CD14-positive monocyte (primary cell): ENCODE measurements at regions not wholly inside any gene's neighbourhood (a gene's known extent, or its start where the extent isn't known, plus 50 kb on each side); places are given as distances from the start of the nearest gene placed in this dataset.

Experiments used
- DNase-seq, 3 donors: peaks; one replicate each; pipeline ENCODE4 v3.0.0-alpha.2; 2011 to 2022
- H2AFZ ChIP-seq: 2 replicates; pipeline ENCODE4 v1.6.0; 2012; ENCODE audit warnings: mild to moderate bottlenecking, low read depth, low read length, inconsistent platforms; ENCODE audit not compliant: insufficient read depth, poor library complexity, severe bottlenecking
- H3K27ac ChIP-seq, 2 donors: 1 replicate in 1 of 2; 2 replicates in 1 of 2; pipeline ENCODE4 v1.5.1; 2012 to 2013; ENCODE audit warnings: low read length in 2 of 2, control low read depth in 1 of 2, inconsistent platforms in 1 of 2, low read depth in 1 of 2, mild to moderate bottlenecking in 1 of 2
- H3K27me3 ChIP-seq, 2 donors: one replicate each; pipeline versions ENCODE4 v1.6.0 to v1.6.1; 2011 to 2013; ENCODE audit warnings: low read length in 2 of 2; ENCODE audit not compliant: control insufficient read depth in 2 of 2, insufficient read depth in 2 of 2
- H3K36me3 ChIP-seq, 2 donors: replicated peaks in 1 of 2; 1 replicate in 1 of 2; 2 replicates in 1 of 2; pipeline versions ENCODE4 v1.5.1 to v1.6.1; 2012 to 2013; ENCODE audit warnings: low read length in 2 of 2, control low read depth in 1 of 2, inconsistent platforms in 1 of 2, mild to moderate bottlenecking in 1 of 2; ENCODE audit not compliant: insufficient read depth in 2 of 2, control insufficient read depth in 1 of 2
- H3K4me1 ChIP-seq, 2 donors: 1 replicate in 1 of 2; 2 replicates in 1 of 2; pipeline versions ENCODE4 v1.5.1 to v1.6.1; 2012 to 2013; ENCODE audit warnings: low read length in 2 of 2, control low read depth in 1 of 2, inconsistent platforms in 1 of 2, mild to moderate bottlenecking in 1 of 2, moderate library complexity in 1 of 2; ENCODE audit not compliant: insufficient read depth in 2 of 2, control insufficient read depth in 1 of 2
- H3K4me2 ChIP-seq: replicated peaks from 2 replicates; pipeline ENCODE3; 2012; ENCODE audit warnings: low read length, moderate library complexity, mild to moderate bottlenecking; ENCODE audit not compliant: poor library complexity, severe bottlenecking; ENCODE audit errors: extremely low read depth
- H3K4me3 ChIP-seq, 3 experiments: fragments of 200-600 bp in 1 of 3; sonication (generic) in 1 of 3; replicated peaks in 1 of 3; 1 replicate in 2 of 3; 2 replicates in 1 of 3; pipeline ENCODE4 v1.5.1; 2011 to 2013; ENCODE audit warnings: low read length in 3 of 3, mild to moderate bottlenecking in 3 of 3, control low read depth in 2 of 3, low read depth in 2 of 3, inconsistent platforms in 1 of 3, moderate library complexity in 1 of 3
- H3K79me2 ChIP-seq: 2 replicates; pipeline ENCODE4 v1.6.0; 2012; ENCODE audit warnings: mild to moderate bottlenecking, control low read depth, inconsistent platforms, low read length, moderate library complexity; ENCODE audit not compliant: insufficient read depth
- H3K9ac ChIP-seq: 2 replicates; pipeline ENCODE4 v1.6.0; 2017; ENCODE audit warnings: low read length, mild to moderate bottlenecking; ENCODE audit not compliant: insufficient read depth, poor library complexity, severe bottlenecking
- H3K9me3 ChIP-seq, 2 donors: replicated peaks in 1 of 2; 1 replicate in 1 of 2; 2 replicates in 1 of 2; pipeline versions ENCODE4 v1.5.1 to v1.6.1; 2012 to 2013; ENCODE audit warnings: low read length in 2 of 2, control low read depth in 1 of 2; ENCODE audit not compliant: control insufficient read depth in 1 of 2, insufficient read depth in 1 of 2
- H4K20me1 ChIP-seq: 2 replicates; pipeline ENCODE4 v1.6.0; 2012; ENCODE audit warnings: mild to moderate bottlenecking, low read length, control low read depth, moderate library complexity; ENCODE audit not compliant: insufficient read depth
- H3K27ac Mint-ChIP-seq, 7 donors: one replicate each; pipeline ENCODE4 v1.8.0; 2020; ENCODE audit warnings: mild to moderate bottlenecking in 7 of 7, mixed read lengths in 7 of 7, moderate library complexity in 6 of 7, inconsistent platforms in 2 of 7
- H3K27me3 Mint-ChIP-seq, 3 donors: one replicate each; pipeline ENCODE4 v1.8.0; 2021 to 2022; ENCODE audit warnings: low read depth in 3 of 3, mild to moderate bottlenecking in 3 of 3, mixed read lengths in 3 of 3, moderate library complexity in 3 of 3, inconsistent platforms in 1 of 3
- H3K36me3 Mint-ChIP-seq, 2 donors: one replicate each; pipeline ENCODE4 v1.8.0; 2020; ENCODE audit warnings: mixed read lengths in 2 of 2, inconsistent platforms in 1 of 2, mild to moderate bottlenecking in 1 of 2
- H3K4me1 Mint-ChIP-seq: one replicate; pipeline ENCODE4 v1.8.0; 2020; ENCODE audit warnings: mild to moderate bottlenecking, mixed read lengths
- H3K4me3 Mint-ChIP-seq, 2 donors: one replicate each; pipeline ENCODE4 v1.8.0; 2020; ENCODE audit warnings: mild to moderate bottlenecking in 2 of 2, mixed read lengths in 2 of 2, moderate library complexity in 1 of 2
- H3K9me3 Mint-ChIP-seq, 7 donors: one replicate each; pipeline ENCODE4 v1.8.0; 2020 to 2022; ENCODE audit warnings: mixed read lengths in 7 of 7, mild to moderate bottlenecking in 6 of 7, moderate library complexity in 6 of 7, inconsistent platforms in 2 of 7
- WGBS: methylation state at CpG from one replicate; pipeline ENCODE4 v1.1.5; 2013; ENCODE audit warnings: missing lambda C conversion rate; ENCODE audit not compliant: insufficient coverage; 5-methylcytosine and 5-hydroxymethylcytosine counted together
- intact Hi-C, 2 donors: fragments of 100-400 bp; cut with micrococcal nuclease; formaldehyde crosslinking; loops; one replicate each; pipeline versions ENCODE4 v1.15.0 to v1.15.1; 2023
- TF ChIP-seq, protein P1 (sequence below): fragments of 200-600 bp; IDR thresholded peaks from one replicate; pipeline ENCODE4 v1.8.0; 2022; ENCODE audit warnings: antibody characterized with exemption, mild to moderate bottlenecking

DNA sequence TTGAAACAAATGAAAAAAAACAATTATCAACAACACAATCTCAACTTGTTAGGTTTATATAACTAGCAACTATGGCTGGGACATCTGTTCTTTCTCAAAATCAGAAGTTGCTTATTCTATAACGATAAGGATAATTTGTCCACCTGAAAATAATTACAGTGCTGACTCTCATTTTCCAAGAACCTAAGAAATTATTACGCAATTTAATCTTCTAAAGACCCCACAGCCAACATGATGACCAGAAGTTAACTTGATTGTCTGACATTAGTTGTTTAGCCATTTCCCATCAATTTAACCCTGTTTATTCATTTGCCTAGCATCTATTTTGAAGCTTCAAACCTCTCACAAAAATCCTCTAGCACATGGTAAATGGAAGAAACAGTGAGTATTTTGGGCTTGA lies 293.8 kb downstream of the ELAVL2 start:
- intact Hi-C loops, result no loop called here
- Histone ChIP-seq H3K9ac (no peak overlapping the region), H3K36me3 (no peaks in the 10 kb centered on the region), H4K20me1 (no peaks in the 10 kb centered on the region), H3K27ac (no peak overlapping the region), H3K4me1 (no peaks in the 10 kb centered on the region), H2AFZ (no peak overlapping the region), H3K27me3 (no peaks in the 10 kb centered on the region), H3K4me2 (no peak overlapping the region), H3K9me3 (peaks cover 0 to 15% of the 10 kb centered on the region in 2 donors), H3K79me2 (no peaks in the 10 kb centered on the region), H3K4me3 (no peak overlapping the region)
- Mint-ChIP-seq H3K9me3 (peaks cover 2 to 19% (median 5%) of the 10 kb centered on the region in 7 donors), H3K4me1 (no peaks in the 10 kb centered on the region), H3K27ac (no peak overlapping the region), H3K27me3 (peaks cover 0 to 3% (median 2%) of the 10 kb centered on the region in 3 donors), H3K36me3 (no peaks in the 10 kb centered on the region), H3K4me3 (no peak overlapping the region)
- no CpG with 5 or more reads among the region's 2 CpGs for WGBS
- TF ChIP-seq, protein P1, sequence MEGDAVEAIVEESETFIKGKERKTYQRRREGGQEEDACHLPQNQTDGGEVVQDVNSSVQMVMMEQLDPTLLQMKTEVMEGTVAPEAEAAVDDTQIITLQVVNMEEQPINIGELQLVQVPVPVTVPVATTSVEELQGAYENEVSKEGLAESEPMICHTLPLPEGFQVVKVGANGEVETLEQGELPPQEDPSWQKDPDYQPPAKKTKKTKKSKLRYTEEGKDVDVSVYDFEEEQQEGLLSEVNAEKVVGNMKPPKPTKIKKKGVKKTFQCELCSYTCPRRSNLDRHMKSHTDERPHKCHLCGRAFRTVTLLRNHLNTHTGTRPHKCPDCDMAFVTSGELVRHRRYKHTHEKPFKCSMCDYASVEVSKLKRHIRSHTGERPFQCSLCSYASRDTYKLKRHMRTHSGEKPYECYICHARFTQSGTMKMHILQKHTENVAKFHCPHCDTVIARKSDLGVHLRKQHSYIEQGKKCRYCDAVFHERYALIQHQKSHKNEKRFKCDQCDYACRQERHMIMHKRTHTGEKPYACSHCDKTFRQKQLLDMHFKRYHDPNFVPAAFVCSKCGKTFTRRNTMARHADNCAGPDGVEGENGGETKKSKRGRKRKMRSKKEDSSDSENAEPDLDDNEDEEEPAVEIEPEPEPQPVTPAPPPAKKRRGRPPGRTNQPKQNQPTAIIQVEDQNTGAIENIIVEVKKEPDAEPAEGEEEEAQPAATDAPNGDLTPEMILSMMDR, result no peak
- no peak for DNase-seq

DNA sequence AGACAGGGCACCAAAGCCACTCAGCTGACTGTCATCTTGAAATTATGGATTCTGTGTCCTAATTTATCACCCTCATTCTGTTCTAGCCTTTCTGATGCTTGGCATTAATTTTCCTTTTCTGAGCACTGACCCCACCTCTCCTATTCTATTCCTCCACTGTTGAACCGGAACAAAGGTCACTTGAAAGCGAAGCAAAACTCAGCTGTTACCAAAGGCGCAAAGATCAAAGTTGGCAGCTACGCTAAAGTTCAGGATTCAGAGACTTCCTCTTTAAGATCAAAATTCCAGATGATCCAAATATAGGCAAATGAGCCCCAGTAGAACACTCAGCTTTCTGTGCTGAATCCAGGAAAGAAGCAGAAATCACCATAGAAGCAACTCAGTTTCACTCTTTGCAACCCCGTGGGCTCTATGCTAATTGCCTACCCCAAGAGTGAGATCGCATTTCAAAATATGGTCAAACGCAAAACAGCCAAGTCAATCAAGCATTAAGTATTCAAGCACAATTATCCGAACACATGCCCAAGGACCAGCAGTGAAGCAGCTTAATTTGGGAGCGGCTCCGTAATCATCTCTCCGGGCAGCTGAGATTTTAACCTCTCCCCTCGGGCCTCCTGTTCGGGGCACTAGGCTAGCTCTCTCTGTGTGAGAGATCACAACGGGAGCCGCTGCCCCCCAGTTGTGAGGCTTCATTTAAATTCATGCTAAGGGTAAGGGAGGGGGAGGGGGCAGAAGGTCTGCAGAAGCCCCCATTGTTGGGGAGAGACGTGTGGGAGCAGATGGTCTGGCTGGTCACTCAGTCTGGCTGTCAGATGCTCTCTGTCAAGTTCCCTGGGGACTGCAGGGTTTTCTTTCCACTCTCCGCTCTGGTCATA lies 288.6 kb downstream of the ELAVL2 start:
- Mint-ChIP-seq H3K27ac (no peak overlapping the region), H3K4me1 (no peaks in the 10 kb centered on the region), H3K27me3 (peaks cover 7 to 10% (median 10%) of the 10 kb centered on the region in 3 donors), H3K9me3 (peaks cover 1 to 10% (median 3%) of the 10 kb centered on the region in 7 donors), H3K4me3 (no peak overlapping the region), H3K36me3 (no peaks in the 10 kb centered on the region)
- no peaks in the 10 kb centered on the region for H4K20me1 ChIP-seq
- H3K36me3 ChIP-seq, result no peaks in the 10 kb centered on the region
- H3K79me2 ChIP-seq, result no peaks in the 10 kb centered on the region
- no peak for DNase-seq
- 15% methylated on average over 15 of the region's 17 CpGs for WGBS
- H2AFZ ChIP-seq, result no peak overlapping the region
- H3K27ac ChIP-seq, result no peak overlapping the region
- H3K9ac ChIP-seq, result no peak overlapping the region
- H3K4me3 ChIP-seq, result no peak overlapping the region
- intact Hi-C loops, result no loop called here
- peaks cover 0 to 6% of the 10 kb centered on the region in 2 donors for H3K9me3 ChIP-seq
- H3K27me3 ChIP-seq, result peaks cover 0 to 3% of the 10 kb centered on the region in 2 donors
- H3K4me2 ChIP-seq, result no peak overlapping the region
- TF ChIP-seq, protein P1, result no peak
- H3K4me1 ChIP-seq, result no peaks in the 10 kb centered on the region
